Activated CD8-positive, alpha-beta memory T cell treated with anti-CD3 and anti-CD28 coated beads for 24 hours (primary cell): ENCODE measurements at regions not wholly inside any gene's neighbourhood (a gene's known extent, or its start where the extent isn't known, plus 50 kb on each side); places are given as distances from the start of the nearest gene placed in this dataset.

Source experiments
- DNase-seq: peaks from one replicate; pipeline ENCODE4 v3.0.0-alpha.2; 2020

- no peak for DNase-seq
Measured at GRCh38 chr14:97312910-97313309, 515.7 kb downstream of the VRK1 start.

- no peak for DNase-seq
Measured at GRCh38 chr14:97315790-97316189, 518.6 kb downstream of the VRK1 start.

DNA sequence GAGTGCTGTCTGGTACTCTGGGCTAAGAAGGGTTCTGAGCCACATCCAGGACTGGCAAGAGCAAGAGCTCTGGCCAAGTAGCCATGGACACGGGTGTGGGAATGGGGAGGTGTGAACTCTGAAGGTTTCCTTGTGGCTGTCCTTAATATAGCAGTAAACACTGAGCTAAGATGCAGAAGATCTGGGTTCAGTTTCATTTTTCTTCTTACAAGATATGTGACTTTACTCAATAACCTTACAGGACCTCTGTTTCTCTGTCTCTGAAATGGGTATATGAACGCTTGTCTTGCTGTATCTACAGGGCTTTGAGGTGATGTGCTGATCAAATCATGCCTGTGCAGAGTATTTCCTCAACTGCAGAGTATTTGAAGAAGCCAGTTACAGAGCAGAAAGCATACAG, 521.2 kb downstream of the VRK1 start:
- no peak for DNase-seq

GRCh38 chr14:97319691-97320090, 522.5 kb downstream of the VRK1 start:
- no peak for DNase-seq

- no peak for DNase-seq
Measured at GRCh38 chr14:97328743-97329142, 531.6 kb downstream of the VRK1 start.

DNA sequence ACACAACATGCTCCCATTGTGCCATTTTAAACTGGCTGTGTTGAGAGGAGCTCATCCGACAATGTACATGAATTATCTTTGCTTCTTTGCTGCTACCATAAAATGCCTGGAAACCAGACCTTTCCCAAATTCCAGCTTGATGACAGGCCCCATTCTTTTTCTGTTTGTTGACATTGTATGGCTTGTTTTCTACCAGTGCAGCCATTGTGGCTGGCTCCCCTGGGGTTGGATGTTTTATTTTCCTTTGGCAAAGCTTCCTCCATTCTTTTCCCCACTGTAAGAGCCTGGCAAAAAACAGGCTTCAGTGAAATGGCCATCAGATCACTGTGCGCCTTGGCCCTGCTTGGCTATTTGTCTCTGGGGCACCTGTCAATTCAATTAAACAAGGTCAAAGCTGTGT, 532.5 kb downstream of the VRK1 start:
- DNase-seq = no peak

- DNase-seq = no peak
Measured at GRCh38 chr14:97331058-97331457, 533.9 kb downstream of the VRK1 start.

DNA sequence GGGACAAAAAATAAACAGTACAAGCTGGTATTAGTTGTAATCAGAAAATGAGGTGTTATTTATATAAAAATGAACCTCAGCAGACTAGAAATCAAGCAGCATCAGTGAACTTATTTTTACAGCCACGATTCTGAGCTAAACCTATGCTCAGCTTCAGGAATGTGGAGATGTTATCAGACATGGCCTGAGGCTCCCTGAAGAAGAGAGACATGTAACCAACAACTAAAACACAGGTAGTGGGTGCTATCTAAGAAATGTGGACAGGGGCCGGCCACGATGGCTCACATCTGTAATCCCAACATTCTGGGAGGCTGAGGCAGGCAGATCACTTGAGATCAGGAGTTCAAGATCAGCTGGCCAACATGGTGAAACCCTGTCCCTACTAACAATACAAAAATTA, 534.3 kb downstream of the VRK1 start:
- no peak for DNase-seq

DNA sequence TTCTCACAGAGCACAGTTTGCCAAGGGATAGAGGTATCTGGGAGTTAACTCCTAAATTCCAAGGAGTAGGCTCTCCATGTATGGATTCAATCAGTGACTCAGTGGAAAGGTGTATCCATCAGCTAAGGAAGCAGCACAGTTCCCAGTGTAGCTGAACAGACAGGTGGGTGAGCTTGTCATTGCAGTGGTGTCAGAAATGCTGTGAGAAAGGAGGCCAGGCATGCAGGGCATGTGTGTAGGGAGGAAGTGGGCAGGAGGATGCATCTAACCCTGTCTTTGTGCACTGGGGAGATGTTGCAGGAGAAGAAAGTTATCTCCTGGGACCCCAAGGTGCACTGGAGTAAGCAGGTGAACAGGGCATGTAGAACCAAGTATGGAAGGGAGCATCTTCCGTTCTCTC, 539.0 kb downstream of the VRK1 start:
- DNase-seq = no peak

DNA sequence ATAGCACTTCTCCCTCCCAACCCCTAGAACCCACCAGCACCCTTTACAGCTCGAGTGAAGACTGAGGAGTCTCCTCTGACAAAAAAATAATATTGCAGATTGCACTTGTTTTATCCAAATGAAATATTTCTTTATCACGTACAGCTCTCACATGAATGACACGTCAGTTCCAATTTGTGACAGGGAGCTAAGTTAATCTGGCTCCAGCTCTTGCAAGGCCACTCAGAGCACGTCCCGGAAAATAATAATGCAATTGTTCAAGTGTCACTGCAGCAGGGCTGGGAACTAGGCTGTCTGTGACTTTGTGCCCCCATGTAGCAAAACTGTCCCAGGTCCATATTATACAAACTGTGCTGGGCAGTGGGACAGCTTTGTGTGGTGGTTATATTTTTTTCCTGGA, 539.6 kb downstream of the VRK1 start:
- no peak for DNase-seq

- no peak for DNase-seq
Measured at GRCh38 chr14:97337267-97337666, 540.1 kb downstream of the VRK1 start.

- no peak for DNase-seq
Measured at GRCh38 chr14:97337670-97338069, 540.5 kb downstream of the VRK1 start.

DNA sequence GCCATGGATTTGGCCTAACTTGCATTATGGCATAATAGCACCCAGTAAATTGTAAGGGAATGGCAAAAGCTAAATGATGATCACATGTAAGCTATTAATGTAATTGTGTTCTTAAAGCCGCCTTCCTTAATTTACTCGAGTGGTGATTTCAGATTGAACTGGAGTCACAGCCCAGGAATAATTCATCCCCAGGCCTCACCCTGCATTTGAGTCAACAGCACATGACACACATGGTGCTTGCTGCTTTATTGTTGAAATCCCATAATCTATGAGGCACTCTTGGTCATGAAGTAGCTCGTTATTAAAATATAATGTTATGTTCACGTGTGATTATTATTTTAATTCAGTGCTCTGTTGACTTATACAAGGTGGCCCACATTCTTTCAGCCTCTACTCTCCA, 547.5 kb downstream of the VRK1 start:
- no peak for DNase-seq

- DNase-seq = no peak
Measured at GRCh38 chr14:97346675-97347074, 549.5 kb downstream of the VRK1 start.

GRCh38 chr14:97349463-97349862, 552.3 kb downstream of the VRK1 start:
- DNase-seq = no peak

DNA sequence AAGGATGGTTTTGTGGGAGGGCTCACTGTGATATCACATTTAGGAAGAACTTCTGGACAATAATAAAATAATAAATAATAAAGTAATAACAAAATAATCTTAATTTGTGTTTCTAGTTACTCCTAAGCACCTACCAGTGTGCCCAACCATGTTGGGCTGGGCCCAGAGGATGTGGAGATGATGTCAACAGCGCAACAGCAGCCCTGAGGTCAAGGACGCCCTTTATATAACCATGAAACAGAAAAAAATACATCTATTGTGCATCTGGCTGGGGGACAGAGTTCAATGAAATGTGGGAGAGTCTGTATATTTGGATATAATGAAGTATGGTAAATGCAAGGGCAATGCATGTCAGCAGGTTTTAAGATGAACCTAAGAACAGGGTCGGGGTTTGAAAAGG, 552.8 kb downstream of the VRK1 start:
- DNase-seq = no peak

- no peak for DNase-seq
Measured at GRCh38 chr14:97350415-97350814, 553.2 kb downstream of the VRK1 start.

DNA sequence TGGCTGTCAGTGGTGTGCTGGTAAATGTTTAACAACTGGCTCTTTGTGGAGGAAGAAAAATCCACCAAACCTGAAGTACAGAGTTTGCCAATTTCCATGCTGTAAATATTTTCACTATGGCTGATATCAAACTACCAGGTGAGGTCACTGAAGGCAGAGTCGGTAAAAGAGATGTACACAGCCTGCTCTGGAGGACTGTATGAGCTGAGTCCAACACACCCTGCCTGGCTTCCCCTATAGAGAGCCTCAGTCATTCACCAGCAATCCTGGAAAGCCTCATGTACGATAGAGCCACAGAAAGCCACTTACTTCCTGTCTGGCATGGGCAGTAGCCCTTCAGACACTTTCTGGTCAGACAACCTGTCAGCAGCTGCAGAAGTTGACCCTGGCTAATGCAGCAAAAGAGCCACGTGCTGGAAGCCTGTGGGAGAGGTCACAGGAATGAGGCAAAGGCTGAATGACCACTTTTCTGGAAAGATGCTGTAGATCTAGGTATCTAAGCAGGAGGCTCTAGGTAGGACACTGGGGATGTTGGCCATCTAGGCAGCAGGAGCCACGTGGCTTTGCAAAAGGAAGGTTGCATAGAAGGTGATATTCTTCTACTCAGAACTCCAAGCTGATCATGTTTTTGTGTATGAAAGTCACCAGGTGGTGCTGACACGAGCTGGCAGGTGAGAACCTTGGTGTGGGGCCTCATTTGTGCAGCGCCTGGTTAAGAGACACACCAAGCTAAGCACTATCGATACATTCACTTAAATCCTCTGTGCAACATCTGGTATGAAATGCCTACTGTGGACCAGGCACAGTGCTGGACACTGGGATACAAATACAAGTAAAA, 553.9 kb downstream of the VRK1 start:
- DNase-seq = no peak

GRCh38 chr14:97353102-97353501, 555.9 kb downstream of the VRK1 start:
- no peak for DNase-seq

- no peak for DNase-seq
Measured at GRCh38 chr14:97354119-97354722, 557.0 kb downstream of the VRK1 start.

DNA sequence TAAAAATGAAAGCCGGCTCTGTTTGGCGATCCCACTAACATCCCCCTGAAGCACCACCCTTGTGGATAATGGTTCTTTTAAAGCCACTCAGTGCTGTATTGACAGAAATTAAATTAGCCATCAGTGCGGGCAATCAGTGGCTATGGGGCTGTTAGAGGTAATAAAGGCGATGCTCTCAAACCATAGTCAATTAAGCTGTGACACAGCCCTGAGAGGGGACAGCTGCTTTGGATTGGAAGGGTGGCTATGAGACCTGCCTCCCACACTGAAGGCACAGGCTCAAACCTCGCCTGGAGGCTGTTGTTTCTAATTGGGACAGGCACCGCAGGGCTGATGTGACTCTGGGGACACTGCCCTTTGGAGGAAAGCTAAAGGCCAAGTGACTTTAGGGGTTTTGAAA, 562.2 kb downstream of the VRK1 start:
- DNase-seq = no peak

DNA sequence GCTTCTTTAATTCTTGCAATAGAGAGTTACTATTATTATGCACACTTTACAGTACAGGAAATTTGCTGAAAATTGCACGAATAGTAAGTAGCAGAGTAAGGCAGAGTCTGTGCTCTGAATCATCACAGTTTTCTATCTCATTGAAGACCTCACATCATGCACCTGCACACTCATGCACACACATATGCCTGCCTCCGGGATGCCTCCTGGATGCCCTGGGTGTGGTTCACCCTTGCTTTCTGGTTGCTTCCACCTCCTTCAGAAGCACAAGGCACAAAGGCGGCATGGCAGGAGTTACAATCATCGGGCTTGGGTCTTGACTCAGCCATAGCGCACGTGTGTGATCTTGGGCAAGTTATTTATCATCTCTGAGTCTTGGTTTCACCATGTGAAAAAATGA, 564.0 kb downstream of the VRK1 start:
- no peak for DNase-seq

GRCh38 chr14:97361958-97362357, 564.8 kb downstream of the VRK1 start:
- no peak for DNase-seq

DNA sequence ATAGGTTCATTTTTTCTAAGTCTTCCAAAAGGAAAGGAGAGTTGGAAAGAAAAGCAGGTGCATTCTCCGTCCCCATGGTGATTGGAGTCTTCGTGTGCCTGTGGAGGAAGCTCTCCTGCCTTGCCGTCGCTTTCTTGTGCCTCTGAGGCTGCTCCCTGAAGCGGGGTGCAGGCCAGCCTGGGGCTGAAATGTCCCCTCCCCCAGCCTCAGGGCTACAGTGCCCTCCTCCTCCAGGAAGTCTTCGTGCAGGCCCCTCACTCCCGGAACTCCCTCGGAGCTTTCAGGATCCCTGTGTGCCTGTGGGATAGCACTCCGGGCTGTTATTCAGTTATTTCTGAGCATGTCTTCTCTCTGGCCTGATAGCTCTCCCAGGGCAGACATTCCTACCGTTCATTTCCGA, 569.2 kb downstream of the VRK1 start:
- no peak for DNase-seq

DNA sequence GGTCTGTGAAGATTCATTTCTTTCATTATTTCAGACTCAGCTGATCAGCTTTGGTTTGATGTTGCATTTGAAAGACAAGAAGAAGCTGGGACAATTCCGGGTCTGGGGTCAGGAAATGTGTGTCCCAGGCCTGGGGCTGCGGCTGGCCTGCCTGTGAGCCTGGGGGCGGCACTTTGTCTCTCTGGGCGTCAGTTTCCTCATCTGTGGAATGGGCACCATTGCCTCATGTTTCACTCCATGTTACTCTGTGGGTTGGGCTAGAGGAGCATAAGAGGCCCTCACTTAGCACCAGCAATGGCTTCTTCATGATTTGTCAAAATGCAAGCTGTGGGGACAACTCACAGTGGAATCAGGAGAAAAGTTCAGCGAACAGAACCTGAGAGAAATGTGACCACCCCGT, 570.1 kb downstream of the VRK1 start:
- DNase-seq = no peak
